Neuronal stem cell (in vitro differentiated cells): ENCODE measurements at regions not wholly inside any gene's neighbourhood (a gene's known extent, or its start where the extent isn't known, plus 50 kb on each side); places are given as distances from the start of the nearest gene placed in this dataset.

Experiments
- DNase-seq: peaks from one replicate; pipeline ENCODE4 v3.0.0-alpha.2; 2013; ENCODE audit warnings: low spot score
- H2AFZ ChIP-seq: one replicate; pipeline ENCODE4 v1.6.1; 2013; ENCODE audit warnings: mild to moderate bottlenecking, low read length, inconsistent platforms
- H2AK5ac ChIP-seq: 2 replicates; pipeline ENCODE4 v1.6.1; 2013; ENCODE audit warnings: low read depth, mild to moderate bottlenecking, inconsistent platforms, low read length, moderate library complexity, mixed read lengths
- H2BK120ac ChIP-seq: 2 replicates; pipeline ENCODE4 v1.6.1; 2013; ENCODE audit warnings: low read depth, mild to moderate bottlenecking, inconsistent platforms, low read length, moderate library complexity, mixed read lengths
- H2BK12ac ChIP-seq: one replicate; pipeline ENCODE4 v1.6.1; 2013; ENCODE audit warnings: low read length, inconsistent platforms
- H2BK15ac ChIP-seq: 2 replicates; pipeline ENCODE4 v1.6.1; 2013; ENCODE audit warnings: mild to moderate bottlenecking, low read length, inconsistent platforms, mixed read lengths
- H2BK5ac ChIP-seq: one replicate; pipeline ENCODE4 v1.6.1; 2013; ENCODE audit warnings: inconsistent platforms, mild to moderate bottlenecking, low read length, moderate library complexity
- H3K14ac ChIP-seq: one replicate; pipeline ENCODE4 v1.6.1; 2013; ENCODE audit warnings: low read length, inconsistent platforms
- H3K18ac ChIP-seq: 2 replicates; pipeline ENCODE4 v1.6.1; 2013; ENCODE audit warnings: low read length, inconsistent platforms
- H3K23ac ChIP-seq: 2 replicates; pipeline ENCODE4 v1.6.1; 2013; ENCODE audit warnings: low read depth, mild to moderate bottlenecking, mixed read lengths, low read length, inconsistent platforms; ENCODE audit not compliant: poor library complexity
- H3K27ac ChIP-seq: replicated peaks from 3 replicates; pipeline ENCODE4 v1.5.1; 2013; ENCODE audit warnings: low read length, inconsistent platforms
- H3K27me3 ChIP-seq, 3 experiments: 2 replicates each; pipeline ENCODE4 v1.6.1; 2013; ENCODE audit warnings: low read length in 3 of 3, mild to moderate bottlenecking in 2 of 3, inconsistent platforms in 1 of 3, low read depth in 1 of 3, mixed read lengths in 1 of 3, moderate library complexity in 1 of 3; ENCODE audit not compliant: control insufficient read depth in 3 of 3, insufficient read depth in 3 of 3
- H3K36me3 ChIP-seq, 2 donors: replicated peaks in 1 of 2; 2 replicates each; pipeline ENCODE4 v1.6.1; 2013; ENCODE audit warnings: low read length in 2 of 2; ENCODE audit not compliant: control insufficient read depth in 2 of 2, insufficient read depth in 2 of 2
- H3K4ac ChIP-seq: 2 replicates; pipeline ENCODE4 v1.6.1; 2013; ENCODE audit warnings: inconsistent platforms, mild to moderate bottlenecking, low read length, moderate library complexity
- H3K4me1 ChIP-seq, 2 donors: 1 replicate in 1 of 2; 2 replicates in 1 of 2; pipeline ENCODE4 v1.6.1; 2013; ENCODE audit warnings: low read length in 2 of 2, low read depth in 1 of 2; ENCODE audit not compliant: control insufficient read depth in 2 of 2, insufficient read depth in 1 of 2
- H3K4me2 ChIP-seq: one replicate; pipeline ENCODE4 v1.6.1; 2013; ENCODE audit warnings: mild to moderate bottlenecking, low read length, inconsistent platforms; ENCODE audit not compliant: insufficient read depth, poor library complexity, severe bottlenecking
- H3K4me3 ChIP-seq, 2 donors: 2 replicates each; pipeline ENCODE4 v1.5.1; 2013; ENCODE audit warnings: low read length in 2 of 2, mild to moderate bottlenecking in 2 of 2, inconsistent platforms in 1 of 2, moderate library complexity in 1 of 2
- H3K79me1 ChIP-seq: one replicate; pipeline ENCODE4 v1.6.1; 2013; ENCODE audit warnings: low read depth, mild to moderate bottlenecking, inconsistent platforms, low read length, moderate library complexity
- H3K9ac ChIP-seq: one replicate; pipeline ENCODE4 v1.6.1; 2013; ENCODE audit warnings: mild to moderate bottlenecking, low read depth, low read length, inconsistent platforms; ENCODE audit not compliant: poor library complexity
- H3K9me3 ChIP-seq, 2 donors: replicated peaks in 1 of 2; 2 replicates each; pipeline versions ENCODE3 to v1.6.1; 2013; ENCODE audit warnings: low read length in 2 of 2, mild to moderate bottlenecking in 2 of 2, inconsistent platforms in 1 of 2, low read depth in 1 of 2, mixed read lengths in 1 of 2, moderate library complexity in 1 of 2; ENCODE audit not compliant: control insufficient read depth in 2 of 2, insufficient read depth in 1 of 2
- H4K8ac ChIP-seq: one replicate; pipeline ENCODE4 v1.6.1; 2013; ENCODE audit warnings: low read depth, mild to moderate bottlenecking, inconsistent platforms, low read length, moderate library complexity
- H4K91ac ChIP-seq: one replicate; pipeline ENCODE4 v1.6.1; 2013; ENCODE audit warnings: low read length, low read depth, mild to moderate bottlenecking, inconsistent platforms; ENCODE audit not compliant: poor library complexity
- WGBS, 2 donors: extraction: QIAGEN DNeasy Blood & Tissue Kit; methylation state at CpG; one replicate each; pipeline ENCODE4 v1.1.7; 2013; ENCODE audit warnings: missing lambda C conversion rate in 2 of 2, mixed read lengths in 1 of 2; ENCODE audit not compliant: insufficient read length in 2 of 2, insufficient replicate concordance in 1 of 2; ENCODE audit errors: extremely low coverage in 2 of 2; 5-methylcytosine and 5-hydroxymethylcytosine counted together

DNA sequence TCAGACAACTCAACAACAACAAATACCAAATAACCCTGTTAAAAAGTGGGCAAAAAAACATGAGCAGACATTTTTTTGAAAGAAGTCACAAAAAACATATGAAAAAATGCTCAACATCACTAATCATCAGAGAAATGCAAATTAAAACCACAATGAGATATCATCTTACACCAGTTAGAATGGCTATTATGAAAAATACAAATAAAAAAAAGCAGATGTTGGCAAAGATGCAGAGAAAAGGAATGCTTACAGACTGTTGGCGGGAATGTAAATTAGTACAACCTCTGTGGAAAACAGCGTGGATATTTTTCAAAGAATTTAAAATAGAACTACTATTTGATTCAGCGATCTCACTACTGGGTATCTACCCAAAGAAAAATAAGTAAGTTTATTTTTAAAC is 114.0 kb downstream of the SLC38A4 start:
- Histone ChIP-seq H3K14ac (no peak overlapping the region), H3K4me1 (no peaks in the 10 kb centered on the region), H3K4me2 (no peak overlapping the region), H3K79me1 (no peaks in the 10 kb centered on the region), H4K91ac (no peak overlapping the region), H3K36me3 (no peaks in the 10 kb centered on the region), H2BK120ac (no peak overlapping the region), H3K23ac (no peak overlapping the region), H3K9me3 (peaks cover 0 to 2% of the 10 kb centered on the region in 2 donors), H2BK12ac (no peak overlapping the region), H2BK5ac (no peak overlapping the region), H3K4me3 (no peak overlapping the region), H3K9ac (no peak overlapping the region), H2AFZ (no peak overlapping the region), H4K8ac (no peak overlapping the region), H3K27ac (no peak overlapping the region), H2BK15ac (no peak overlapping the region), H3K27me3 (no peaks in the 10 kb centered on the region), H3K18ac (no peak overlapping the region), H3K4ac (no peak overlapping the region), H2AK5ac (no peak overlapping the region)
- DNase-seq = no peak
- no CpG with 5 or more reads among the region's 3 CpGs for WGBS, 2 donors

DNA sequence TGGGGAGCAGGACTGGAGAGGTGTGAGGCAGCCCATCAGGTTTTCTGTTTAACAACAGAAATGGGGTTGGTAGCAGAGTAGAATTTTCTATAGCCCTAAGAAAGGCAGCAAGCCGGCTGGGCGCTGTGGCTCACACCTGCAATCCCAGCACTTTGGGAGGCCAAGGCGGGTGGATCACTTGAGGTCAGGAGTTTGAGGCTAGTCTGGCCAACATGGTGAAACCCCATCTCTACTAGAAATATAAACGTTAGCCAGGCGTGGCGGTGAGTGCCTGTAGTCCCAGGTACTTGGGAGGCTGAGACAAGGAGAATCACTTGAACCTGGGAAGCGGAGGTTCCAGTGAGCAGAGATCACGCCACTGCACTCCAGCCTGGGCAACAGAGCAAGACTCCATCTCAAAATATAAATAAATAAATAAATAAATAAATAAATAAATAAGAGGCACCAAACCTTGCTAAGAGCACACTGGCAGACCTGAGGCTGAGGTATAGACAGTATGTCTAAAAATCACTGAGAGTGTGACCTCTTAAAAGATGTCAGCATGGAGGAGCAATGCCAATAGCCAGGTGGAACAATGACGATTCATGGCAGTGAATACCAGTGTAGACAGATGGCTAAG is 115.6 kb downstream of the SLC38A4 start:
- no peaks in the 10 kb centered on the region for H3K36me3 ChIP-seq

DNA sequence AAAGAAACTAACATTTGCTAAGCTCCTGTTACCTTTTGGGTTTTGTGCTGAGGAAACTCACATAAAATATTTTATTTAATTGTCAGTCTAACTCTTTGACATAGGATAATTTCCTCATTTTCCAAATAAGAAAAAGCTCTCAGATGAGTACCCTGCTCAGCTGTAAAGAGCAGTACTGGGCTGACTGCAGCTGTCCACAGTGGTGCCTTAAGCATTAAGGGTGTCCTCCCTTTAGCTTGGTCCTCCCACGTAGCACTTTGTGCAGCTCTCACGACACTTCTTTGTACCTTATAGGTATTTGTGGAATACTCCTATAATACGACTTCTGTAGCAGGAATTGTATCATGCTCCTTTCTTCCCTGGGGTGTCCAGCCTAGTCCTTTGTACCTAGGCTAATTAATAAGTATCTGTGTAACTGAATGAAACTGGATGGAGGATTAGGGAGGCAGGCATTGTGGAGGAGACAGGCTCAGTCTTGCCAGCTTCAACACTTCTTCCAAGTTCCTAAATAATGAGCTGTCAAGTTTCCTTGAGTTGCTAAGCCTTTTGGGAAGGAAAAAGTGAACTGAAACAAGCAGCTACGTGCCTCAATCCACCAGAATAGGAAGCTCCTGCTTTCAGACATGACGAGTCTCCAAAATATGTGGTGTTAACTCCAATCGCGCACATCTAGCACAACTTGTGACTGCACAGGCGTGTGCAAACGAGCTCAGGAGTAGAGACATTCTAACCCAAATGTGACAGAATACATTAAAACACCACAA is 123.0 kb downstream of the SLC38A4 start:
- no peak overlapping the region for H3K27ac ChIP-seq
- no peak overlapping the region for H3K9ac ChIP-seq
- no peaks in the 10 kb centered on the region for H3K27me3 ChIP-seq
- no peak overlapping the region for H3K4me2 ChIP-seq
- H3K36me3 ChIP-seq = no peaks in the 10 kb centered on the region
- peak; percentile 29 for DNase-seq
- WGBS, 2 donors = no CpG with 5 or more reads among the region's 9 CpGs
- H3K14ac ChIP-seq = no peak overlapping the region
- H2AFZ ChIP-seq = no peak overlapping the region
- H2BK120ac ChIP-seq = no peak overlapping the region
- no peak overlapping the region for H3K4me3 ChIP-seq
- no peaks in the 10 kb centered on the region for H3K4me1 ChIP-seq
- H2BK5ac ChIP-seq = no peak overlapping the region
- no peak overlapping the region for H3K4ac ChIP-seq
- H2AK5ac ChIP-seq = no peak overlapping the region
- no peak overlapping the region for H3K23ac ChIP-seq
- peaks cover 0 to 1% of the 10 kb centered on the region in 2 donors for H3K9me3 ChIP-seq
- H4K8ac ChIP-seq = no peak overlapping the region
- no peak overlapping the region for H3K18ac ChIP-seq
- no peak overlapping the region for H4K91ac ChIP-seq
- H2BK12ac ChIP-seq = no peak overlapping the region
- no peaks in the 10 kb centered on the region for H3K79me1 ChIP-seq
- H2BK15ac ChIP-seq = no peak overlapping the region

More for the DNA sequence above, 115.6 kb downstream of the SLC38A4 start:
- no peak for DNase-seq
- H3K79me1 ChIP-seq = no peaks in the 10 kb centered on the region
- H2AK5ac ChIP-seq = no peak overlapping the region
- H3K27ac ChIP-seq = no peak overlapping the region
- no CpG with 5 or more reads among the region's 9 CpGs for WGBS, 2 donors
- H3K23ac ChIP-seq = no peak overlapping the region
- H2BK12ac ChIP-seq = no peak overlapping the region
- no peak overlapping the region for H2BK15ac ChIP-seq
- H3K4me3 ChIP-seq = no peak overlapping the region
- no peak overlapping the region for H4K91ac ChIP-seq
- H3K18ac ChIP-seq = no peak overlapping the region
- peaks cover 0 to 1% of the 10 kb centered on the region in 2 donors for H3K9me3 ChIP-seq
- H3K14ac ChIP-seq = no peak overlapping the region
- H2BK5ac ChIP-seq = no peak overlapping the region
- no peak overlapping the region for H2BK120ac ChIP-seq
- H3K27me3 ChIP-seq = no peaks in the 10 kb centered on the region
- no peak overlapping the region for H4K8ac ChIP-seq
- no peak overlapping the region for H3K9ac ChIP-seq
- no peak overlapping the region for H3K4me2 ChIP-seq
- H2AFZ ChIP-seq = no peak overlapping the region
- H3K4me1 ChIP-seq = no peaks in the 10 kb centered on the region
- H3K4ac ChIP-seq = no peak overlapping the region

DNA sequence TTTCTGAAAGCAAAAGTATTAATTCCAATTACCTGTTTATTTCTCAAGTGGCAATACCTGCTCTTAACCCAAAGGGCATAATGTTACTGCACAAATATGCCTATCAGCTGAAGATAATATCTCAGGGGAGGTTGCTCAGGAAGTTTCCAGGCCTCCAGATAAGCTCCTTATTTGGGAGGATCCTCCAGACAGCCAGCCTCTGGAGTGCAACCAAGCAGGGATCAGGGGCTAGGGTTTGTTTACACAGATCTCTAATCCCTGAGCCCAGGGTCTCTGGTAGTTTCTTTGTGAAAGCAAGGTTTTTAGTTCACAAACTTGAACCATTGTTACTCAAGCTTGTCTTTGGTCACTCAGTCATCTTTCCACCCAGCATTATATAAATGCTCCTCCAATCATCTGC is 124.4 kb downstream of the SLC38A4 start:
- H3K14ac ChIP-seq = no peak overlapping the region
- H3K4ac ChIP-seq = no peak overlapping the region
- H2AFZ ChIP-seq = no peak overlapping the region
- H2BK5ac ChIP-seq = no peak overlapping the region
- H3K4me2 ChIP-seq = no peak overlapping the region
- no peak overlapping the region for H3K18ac ChIP-seq
- H3K23ac ChIP-seq = no peak overlapping the region
- H3K27ac ChIP-seq = no peak overlapping the region
- no peak overlapping the region for H2AK5ac ChIP-seq
- no peaks in the 10 kb centered on the region for H3K36me3 ChIP-seq
- no peak overlapping the region for H2BK15ac ChIP-seq
- H3K4me1 ChIP-seq = no peaks in the 10 kb centered on the region
- no peak overlapping the region for H3K4me3 ChIP-seq
- H4K91ac ChIP-seq = no peak overlapping the region
- no peak overlapping the region for H3K9ac ChIP-seq
- H2BK120ac ChIP-seq = no peak overlapping the region
- H3K27me3 ChIP-seq = no peaks in the 10 kb centered on the region
- H3K9me3 ChIP-seq = peaks cover 0 to 1% of the 10 kb centered on the region in 2 donors
- no peak for DNase-seq
- H3K79me1 ChIP-seq = no peaks in the 10 kb centered on the region
- no peak overlapping the region for H4K8ac ChIP-seq
- no peak overlapping the region for H2BK12ac ChIP-seq
